Nucleus accumbens (tissue), 56 donors: ENCODE measurements at regions not wholly inside any gene's neighbourhood (a gene's known extent, or its start where the extent isn't known, plus 50 kb on each side); places are given as distances from the start of the nearest gene placed in this dataset.

Source experiments
- DNase-seq, 56 donors: peaks; one replicate each; lab custom pipeline; 2025; lab: John Stamatoyannopoulos, UW

DNA sequence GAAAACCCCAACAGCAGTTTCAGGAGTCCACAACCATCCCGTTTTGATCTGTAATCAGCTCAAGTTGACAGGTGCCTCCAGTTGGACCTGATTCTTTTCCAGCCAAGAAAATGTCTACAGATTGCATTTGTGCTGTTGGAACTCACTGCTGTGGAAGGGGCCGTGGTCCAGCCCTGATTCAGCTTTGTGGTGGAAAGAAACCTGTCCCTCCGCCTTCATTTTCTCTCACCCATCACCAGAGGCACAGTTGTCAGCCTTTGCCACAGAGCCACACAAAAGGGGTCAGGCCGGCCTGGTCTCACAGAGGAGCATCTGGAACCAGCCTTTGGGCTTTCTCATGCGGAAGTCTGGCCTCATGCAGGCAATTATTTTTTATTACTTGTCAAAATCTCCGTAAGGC is 483.6 kb downstream of the GADD45G start:
- no peak for DNase-seq

DNA sequence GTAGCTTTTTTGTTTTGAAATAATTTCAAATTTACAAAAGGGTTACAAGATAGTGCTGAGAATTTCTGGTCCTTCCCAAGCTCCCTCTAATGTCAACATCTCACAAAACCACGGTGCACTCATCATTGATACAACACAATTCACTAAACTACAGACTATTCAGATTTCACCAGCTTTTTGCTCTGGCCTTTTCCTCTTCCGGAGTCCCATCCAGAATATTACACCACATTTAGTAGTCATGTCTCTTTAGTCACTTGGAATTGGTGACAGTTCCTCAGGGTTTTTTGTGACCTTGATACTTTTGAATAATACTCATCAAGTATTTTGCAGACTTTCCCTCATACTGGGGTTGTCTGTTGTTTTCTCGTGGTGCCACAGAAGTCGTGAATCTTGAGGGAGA is 484.0 kb downstream of the GADD45G start:
- DNase-seq = no peak

DNA sequence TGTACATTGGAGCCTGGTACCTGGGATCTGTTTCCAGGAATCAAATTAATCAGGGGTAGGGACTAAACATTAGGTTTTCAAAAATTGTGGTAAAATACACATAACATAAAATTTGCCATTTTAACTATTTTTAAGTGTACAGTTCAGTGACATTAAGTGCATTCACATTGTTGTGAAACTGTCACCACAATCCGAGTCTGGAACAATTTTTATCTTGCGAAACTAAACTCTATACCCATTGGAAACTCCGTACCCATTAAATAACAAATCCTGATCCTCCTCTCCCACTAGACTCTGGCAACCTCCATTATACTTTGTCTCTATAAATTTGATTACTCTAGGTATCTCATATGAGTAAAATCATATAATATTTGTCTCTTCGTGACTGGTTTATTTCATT is 486.2 kb downstream of the GADD45G start:
- no peak for DNase-seq

DNA sequence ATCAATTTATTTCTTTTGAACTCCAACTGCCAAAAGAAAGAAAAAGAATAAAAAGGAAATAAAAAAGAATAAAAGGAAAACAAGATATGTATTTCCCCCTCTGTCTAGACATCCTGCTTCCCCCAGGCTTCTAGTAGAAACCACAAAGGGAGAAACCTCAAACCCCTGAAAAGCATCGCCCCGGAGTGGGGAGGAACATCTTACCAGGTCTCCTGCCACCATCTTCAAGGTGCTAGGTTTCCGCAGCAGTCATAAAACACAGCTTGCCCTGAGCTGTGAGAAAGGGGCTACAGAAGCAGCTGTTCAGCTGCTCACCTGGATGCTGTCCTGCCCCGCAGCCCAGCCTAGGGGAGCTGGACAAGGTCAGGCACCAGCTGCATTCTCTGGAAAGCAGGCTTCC is 487.7 kb downstream of the GADD45G start:
- DNase-seq = no peak

DNA sequence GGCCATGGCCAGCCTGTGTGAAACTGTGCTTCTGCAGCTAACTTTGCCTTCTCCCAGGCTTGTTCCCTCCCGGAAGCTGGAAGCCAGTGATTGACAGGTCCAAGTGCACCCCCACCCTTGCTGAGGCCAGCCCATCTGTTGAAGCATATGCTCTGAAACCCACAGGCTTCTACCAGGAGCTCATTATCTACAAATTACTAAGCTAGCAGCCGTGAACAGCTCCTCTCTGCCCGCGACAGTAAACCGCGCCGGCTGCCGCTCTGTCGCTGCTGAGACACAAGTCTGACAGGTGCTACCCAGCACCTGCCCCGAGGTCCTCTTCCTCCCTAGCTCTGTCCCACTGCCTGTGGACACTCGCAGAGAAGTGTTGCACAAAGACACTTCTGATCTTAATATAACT is 490.9 kb downstream of the GADD45G start:
- DNase-seq = no peak

DNA sequence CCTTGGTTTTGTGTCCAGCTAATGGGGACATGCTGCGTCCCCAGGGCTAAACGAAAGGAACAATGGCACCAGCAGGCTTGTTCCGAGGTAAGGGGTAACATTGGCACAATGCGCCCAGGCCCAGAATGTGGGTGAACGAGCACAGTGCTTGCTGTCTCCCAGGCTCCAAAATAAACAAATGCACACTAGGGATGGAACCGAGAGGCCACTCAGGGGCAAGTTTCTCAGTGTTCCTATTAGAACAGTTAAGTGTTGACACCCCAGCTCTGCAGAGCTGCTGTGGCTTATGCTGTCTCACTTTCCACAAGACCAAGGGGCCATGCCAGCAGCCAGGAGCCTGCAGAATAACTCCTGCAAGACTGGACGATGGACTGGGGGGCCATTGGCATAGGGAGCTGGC is 492.4 kb downstream of the GADD45G start:
- DNase-seq = no peak

DNA sequence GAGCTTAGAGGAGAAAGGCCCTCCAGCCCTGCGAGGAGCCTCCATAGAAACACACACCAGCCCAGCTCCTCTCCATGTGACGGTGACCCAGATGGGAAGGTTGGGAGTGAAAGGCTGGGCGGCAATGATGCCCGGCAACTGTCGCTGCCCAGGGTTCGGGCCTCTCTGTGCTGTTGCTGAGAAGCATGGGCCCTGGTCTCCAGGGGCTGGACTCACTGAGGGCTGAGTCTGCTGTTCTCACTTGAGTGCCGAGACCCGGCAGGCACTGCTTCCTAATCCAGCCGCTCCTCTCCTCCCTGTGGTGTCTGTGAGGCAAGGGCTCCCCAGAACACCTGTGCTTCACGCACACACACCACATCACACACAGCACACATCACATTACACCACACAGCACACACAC is 493.6 kb downstream of the GADD45G start:
- DNase-seq = no peak

DNA sequence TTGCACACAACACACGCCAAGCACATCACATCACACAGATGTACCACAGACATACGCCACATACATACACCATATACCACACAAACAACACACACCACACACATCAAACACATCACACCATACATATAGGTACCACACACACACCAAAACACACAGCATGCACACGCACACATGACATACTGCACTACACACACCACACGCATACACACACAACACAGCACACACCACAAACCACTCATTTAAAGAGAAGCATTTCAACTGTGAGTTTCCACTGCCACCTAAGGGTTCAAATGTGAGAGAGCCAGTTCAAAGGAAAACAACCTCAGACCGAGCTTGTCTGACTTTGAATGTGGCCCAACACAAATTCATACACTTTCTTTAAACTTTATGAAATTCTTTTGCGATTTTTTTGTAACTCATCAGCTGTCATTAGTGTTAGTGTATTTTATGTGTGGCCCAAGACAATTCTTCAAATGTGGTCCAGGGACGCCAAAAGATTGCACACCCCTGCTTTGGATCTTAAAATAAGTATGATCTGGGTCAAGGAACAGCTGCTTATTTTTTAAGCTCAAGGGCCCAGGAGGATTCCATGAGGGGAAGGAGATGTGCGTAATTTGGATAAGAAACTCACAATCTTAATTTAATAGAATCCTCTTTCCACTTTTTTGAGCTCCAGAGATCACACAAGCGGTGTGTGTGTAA is 494.6 kb downstream of the GADD45G start:
- DNase-seq = peak in 7 of 56 donors; percentile 2 to 22 (median 9)

DNA sequence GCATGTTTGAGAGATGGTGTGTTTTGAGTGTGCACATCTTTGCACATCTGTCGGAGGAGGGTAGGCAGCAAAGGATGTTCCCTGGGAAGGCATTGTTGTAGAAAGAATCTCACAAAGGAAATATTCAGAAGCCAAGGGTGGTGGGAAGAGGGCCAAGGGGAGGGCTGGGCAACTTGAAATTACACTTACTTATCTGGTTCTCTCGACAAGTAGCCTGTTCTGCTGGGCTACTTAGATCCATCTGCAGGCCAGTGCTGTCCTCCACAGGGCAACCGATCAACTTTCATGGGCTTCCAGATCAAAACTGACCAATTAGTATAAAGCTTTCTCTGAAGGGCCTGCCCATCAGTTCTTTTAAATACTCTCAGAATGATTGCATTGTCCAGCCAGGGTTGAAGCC is 495.2 kb downstream of the GADD45G start:
- no peak for DNase-seq

DNA sequence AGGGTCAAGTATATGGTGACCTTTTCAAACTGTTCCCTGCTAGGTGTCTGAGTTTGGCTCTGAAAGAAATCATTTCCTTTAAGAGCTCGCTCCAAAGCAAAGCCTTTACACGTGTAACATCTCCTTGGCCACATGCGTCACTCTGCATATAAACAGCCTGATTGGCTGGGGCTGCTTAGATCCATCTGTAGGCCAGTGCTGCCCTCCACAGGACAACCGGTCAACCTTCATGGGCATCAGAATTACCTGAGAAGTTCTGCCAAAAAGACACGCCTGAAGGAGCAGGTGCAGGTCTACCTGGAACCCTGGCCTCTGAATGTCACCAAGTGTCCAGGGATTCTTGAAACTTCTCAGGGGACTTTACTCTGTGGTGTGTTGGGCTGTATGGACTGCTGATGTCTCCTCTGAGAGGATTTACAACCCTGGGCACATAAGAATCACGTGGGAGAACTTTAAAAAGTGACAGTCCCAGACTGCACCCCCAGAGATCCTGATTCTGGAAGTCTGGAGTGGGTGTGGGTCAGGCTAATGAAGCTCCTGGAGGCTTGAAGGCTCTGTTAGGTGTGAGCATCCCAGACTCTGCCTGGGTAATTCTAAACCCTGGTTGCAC is 497.6 kb downstream of the GADD45G start:
- DNase-seq = peak in 49 of 56 donors; percentile 7 to 78 (median 32)

DNA sequence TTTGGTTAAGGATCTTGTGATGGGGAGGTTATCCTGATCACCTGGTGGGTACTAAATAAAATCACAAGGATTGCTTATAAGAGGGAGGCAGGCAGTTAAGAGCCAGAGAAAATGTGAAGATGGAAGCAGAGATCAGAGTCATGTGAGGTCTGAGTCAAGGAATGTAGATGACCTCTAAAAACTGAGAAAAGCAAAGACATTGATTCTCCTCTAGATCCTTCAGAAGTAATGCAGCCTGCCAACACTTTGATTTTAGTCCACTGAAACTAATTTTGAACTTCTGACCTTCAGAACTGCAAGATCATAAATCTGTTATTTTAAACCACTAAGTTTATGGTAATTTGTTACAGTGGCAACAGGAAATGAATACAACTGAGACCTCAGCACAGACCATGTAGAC is 499.0 kb downstream of the GADD45G start:
- DNase-seq = no peak

DNA sequence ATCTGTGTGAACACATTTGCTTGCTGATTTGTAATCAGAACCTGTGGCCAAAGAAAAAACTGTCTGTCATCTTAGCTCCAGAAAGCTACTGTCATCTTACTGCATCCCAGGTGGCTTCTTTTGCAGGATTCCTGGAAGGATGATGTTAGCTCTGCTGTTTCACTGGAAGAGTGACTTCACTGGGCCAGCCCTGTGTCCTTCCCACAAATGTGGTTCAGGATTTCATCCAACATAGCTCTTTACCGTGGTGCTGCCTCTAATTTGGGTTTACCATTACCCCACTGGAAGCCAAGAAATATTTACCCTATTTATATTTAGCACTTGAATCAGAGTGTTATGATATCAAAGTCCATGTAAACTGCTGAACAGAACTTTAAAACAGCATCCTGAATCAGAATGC is 501.0 kb downstream of the GADD45G start:
- no peak for DNase-seq

DNA sequence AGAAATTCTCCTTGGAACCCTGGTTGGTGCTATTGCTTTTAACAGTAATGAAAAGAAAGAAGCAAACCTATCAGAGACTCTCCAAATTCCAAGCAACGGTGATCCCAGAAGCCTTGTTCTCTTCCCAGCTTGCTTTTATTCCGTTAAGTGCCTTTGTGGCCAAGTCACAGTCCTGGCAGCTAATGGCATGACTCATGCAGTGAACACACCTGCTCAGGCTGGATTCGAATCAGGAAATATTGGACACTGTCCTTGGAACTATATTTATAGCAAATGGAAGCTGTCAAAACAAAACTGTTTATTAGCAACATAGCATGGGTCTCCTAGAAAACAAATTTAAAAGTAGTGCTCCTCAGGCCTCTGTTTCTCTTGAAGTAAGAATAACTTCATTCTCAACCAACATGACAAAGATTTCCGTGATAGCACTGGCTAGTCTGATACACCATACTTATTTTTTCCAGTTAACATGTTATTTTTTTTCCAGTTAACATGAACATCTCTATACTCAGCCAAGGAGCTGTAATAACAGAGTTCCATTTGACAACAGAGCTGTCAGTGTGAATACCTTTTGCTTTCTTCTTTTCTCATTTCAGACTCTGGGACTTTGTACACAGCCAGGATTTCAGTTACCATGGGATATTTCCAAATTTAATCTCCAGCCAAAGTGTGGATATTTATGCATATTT is 502.4 kb downstream of the GADD45G start:
- DNase-seq = no peak

DNA sequence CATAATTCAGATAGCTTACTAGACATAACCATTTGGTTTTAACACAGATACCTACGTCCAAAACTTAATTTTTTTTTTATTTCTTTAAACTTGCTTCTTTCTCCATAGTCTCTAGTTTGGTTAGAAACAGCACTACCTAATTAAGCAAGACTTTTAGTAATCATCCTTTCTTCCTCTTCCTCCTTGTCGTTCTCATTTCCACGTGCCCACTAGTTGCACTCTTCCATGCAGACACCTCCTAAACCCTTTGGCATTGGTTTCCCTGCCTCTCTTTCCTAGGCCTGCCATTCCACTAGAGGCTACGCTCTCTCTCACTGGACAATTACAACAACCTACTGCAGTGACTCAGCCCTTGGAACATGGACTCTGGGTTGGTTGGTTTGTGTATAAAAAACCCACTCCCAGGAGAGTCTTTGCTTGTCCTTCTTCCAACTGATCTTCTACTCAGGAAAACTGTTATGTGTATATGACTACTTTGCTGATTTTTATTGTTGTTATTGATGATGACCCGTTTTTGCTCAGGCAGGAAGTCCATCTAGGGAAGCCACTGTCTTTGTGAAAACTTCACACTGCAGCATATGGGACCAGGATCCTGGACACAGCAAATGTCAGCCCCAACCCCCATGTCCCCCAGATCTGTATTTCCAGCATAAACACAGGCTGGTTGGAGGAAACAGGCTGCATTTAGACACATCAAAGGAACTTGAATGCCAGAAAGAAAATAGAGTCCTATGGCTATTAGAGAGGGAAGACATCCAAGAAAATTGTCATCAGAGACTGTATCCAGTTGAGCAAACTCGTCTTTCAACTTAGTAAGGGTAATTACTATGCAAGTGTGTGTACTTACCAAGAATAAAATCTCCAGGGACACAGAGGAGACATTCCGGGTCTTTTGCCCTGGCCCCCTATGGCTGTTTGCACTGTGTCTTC is 503.2 kb downstream of the GADD45G start:
- no peak for DNase-seq

DNA sequence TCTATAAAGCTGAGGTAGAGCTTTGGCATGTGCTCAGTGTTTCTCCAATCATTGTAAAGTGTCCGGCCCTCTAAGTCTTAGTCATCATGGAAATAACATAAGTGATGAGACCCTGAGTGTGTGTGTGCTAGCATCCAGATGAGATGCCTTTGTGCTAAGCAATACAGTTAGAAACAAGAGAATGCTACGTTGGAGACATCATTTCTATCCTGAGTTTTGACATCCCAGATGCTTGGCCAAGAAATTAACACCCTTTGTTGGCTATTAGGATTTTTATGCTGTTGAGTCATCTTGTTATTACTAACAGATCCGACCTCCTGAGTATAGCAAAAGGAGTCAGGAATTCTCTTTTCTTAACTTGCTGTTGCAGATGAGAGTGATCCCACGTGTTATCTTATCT is 508.0 kb downstream of the GADD45G start:
- DNase-seq = no peak

DNA sequence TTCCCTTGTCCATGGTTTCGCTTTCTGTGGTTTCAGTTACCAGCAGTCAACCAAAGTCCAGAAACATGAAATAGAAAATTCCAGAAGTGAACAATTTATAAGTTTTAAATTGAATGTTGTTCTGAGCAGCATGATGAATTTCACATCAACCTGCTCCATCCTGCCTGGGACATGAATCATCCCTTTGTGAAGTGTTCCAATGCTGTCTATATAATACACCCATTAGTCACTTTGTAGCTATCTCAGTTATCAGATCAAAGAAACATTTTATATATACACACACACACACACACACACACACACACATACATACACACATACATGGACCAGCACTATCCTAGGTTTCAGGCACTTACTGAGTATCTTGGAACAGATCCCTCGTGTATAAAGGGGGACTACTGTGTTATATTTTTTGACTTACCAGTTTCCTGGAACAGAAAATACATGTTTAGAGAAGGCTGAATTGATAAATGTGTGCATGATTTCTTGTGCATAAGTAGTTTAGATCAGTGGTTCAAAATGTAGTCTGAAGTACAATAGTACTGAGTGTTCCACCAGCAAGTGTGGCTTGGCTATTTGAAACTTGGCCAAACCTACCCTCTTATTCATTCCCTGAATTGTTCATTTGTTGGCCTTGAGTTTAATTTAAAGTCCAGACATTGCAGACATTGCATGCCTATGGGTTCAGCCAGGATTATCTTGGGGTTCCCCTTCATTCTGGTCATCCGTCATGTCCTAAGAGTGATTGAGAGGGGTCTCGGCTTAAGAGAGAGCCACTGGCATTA is 510.0 kb downstream of the GADD45G start:
- DNase-seq = no peak

DNA sequence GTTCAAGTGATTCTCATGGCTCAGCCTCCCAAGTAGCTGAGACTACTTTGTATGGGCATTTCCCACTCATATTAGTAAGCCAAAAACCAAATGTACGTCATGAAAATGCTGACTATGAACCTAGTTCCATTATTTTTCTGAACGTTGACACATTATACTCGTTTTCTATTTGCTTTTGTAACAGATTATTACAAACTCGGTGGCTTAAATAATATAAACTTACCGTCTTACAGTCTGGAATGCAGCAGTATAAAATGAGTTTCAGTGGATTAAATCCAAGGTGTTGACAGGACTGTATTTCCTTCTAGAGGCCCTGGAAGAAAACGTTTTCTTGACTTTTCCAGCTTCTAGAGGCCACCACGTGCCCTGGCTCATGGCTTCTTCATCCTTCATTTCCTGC is 517.0 kb downstream of the GADD45G start:
- no peak for DNase-seq

DNA sequence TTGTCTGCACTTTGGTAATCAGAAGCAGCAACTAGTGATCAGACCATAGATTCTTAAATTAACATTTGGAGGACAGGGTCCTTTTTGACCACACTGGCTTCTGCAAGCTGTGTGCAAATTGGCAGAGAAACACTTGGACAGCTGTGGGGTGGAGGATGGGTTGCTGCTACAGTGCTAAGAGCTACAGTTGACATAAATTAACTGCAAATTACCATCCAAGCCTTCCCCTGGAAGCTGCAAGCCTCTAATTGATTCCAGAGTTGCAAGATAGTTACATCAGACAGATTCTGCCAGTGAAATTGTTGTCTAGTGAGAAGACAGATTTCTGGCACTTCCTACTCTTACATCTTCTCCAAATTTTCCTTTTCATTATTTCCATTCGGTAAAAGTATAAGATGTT is 517.7 kb downstream of the DIRAS2 start:
- no peak for DNase-seq

DNA sequence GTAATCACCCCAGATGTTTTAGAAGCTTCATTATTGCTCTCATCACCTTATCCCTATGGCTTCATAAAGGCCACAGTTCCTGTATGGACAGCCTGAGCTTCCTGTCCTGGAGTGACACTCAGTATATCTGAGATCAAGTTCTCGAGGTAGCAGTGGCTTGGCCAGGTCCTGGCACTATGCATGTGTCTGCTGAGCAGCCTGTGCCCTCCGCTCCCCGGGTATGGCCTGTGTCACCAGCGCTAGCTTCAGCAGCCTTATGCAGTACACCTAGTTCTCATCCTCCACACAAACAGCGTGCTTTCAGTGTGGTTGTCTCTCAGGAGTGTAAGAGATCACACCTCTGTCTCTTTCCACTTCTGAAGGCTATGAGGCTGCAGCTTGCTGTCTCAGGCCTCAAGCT is 514.7 kb downstream of the DIRAS2 start:
- no peak for DNase-seq

DNA sequence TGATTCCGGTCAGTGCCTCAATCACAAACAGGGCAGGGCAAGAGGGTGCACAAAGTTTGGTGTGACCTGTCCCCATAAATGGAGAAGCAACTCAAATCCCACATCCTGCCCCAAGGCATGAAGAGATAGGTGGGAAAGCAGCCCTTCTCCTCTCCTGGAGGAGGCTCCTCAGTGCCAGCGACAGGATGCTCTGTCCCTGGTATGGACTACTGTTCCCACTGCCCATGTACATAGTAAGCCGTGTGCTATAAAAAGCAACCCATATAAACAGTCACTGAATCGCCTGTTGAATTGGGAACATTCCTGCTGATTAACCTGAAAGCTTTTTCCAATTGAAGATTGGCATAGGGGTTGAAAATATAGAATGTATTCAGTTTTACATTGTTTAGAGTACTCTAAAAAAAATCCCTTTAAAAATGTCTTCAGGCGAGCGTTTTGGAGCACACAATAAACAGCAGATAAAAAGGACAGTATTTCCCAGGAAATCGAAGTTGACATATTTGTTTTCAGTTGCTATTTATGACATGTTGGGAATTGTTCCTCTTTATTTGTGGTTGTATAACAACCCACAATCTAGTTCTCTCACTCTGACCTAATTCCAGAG is 513.9 kb downstream of the DIRAS2 start:
- no peak for DNase-seq
